GM12878 (cell line): ENCODE measurements at regions not wholly inside any gene's neighbourhood (a gene's known extent, or its start where the extent isn't known, plus 50 kb on each side); places are given as distances from the start of the nearest gene placed in this dataset.

ENCODE experiments used
- ATAC-seq: fragments of 200-7000 bp; cut with Tn5 transposase; 3 replicates; pipeline ENCODE4 v1.9.1; 2020; ENCODE audit warnings: mild to moderate bottlenecking, moderate library complexity
- BruUV-seq: library from RNA; stranded (reverse); fragments of 400-500 nt; replicated peaks from 2 replicates; lab custom pipeline; 2021; lab: Mats Ljungman, UMichigan
- CTCF ChIA-PET: fragments of 300-600 bp; sonication (Branson Sonifier 250); formaldehyde crosslinking; extraction: SDS; loops from one replicate; lab custom pipeline; 2021; ENCODE audit warnings: inconsistent platforms; lab: Yijun Ruan, JAX
- POLR2A ChIA-PET: fragments of 350-600 bp; formaldehyde crosslinking; extraction: SDS; loops from one replicate; lab custom pipeline; 2021; ENCODE audit warnings: inconsistent platforms; lab: Charles Lee
- RAD21 ChIA-PET: fragments of 300-600 bp; sonication (Branson Sonifier 250); formaldehyde crosslinking; loops from one replicate; lab custom pipeline; 2023; ENCODE audit warnings: antibody characterized with exemption; ENCODE audit not compliant: unreplicated experiment; lab: Charles Lee
- SMC1A ChIA-PET: fragments of 300-600 bp; sonication (Branson Sonifier 250); formaldehyde crosslinking; loops from one replicate; lab custom pipeline; 2023; ENCODE audit not compliant: unreplicated experiment, uncharacterized antibody; lab: Charles Lee
- DNase-seq: peaks from one replicate; pipeline ENCODE4 v3.0.0-alpha.2; 2011; ENCODE audit warnings: low read depth, low spot score
- FAIRE-seq: peaks from 3 replicates; lab custom pipeline; 2011; peaks lifted over from hg19 to GRCh38; lab: Jason Lieb, UNC
- H2AFZ ChIP-seq: 2 replicates; pipeline ENCODE4 v1.6.0; 2011; ENCODE audit warnings: low read depth, low read length, control low read depth; ENCODE audit not compliant: control insufficient read depth
- H3K27ac ChIP-seq: 2 replicates; pipeline ENCODE4 v1.5.1; 2011; ENCODE audit warnings: control low read depth; ENCODE audit not compliant: control insufficient read depth, insufficient read depth
- H3K27me3 ChIP-seq, 2 experiments: replicated peaks in 1 of 2; 2 replicates each; pipeline versions ENCODE4 v1.6.0 to v1.6.1; 2011; ENCODE audit warnings: low read length in 1 of 2; ENCODE audit not compliant: control insufficient read depth in 2 of 2, insufficient read depth in 2 of 2
- H3K36me3 ChIP-seq, 2 experiments: 2 replicates each; pipeline ENCODE4 v1.5.1; 2011; ENCODE audit warnings: low read length in 1 of 2; ENCODE audit not compliant: control insufficient read depth in 2 of 2, insufficient read depth in 2 of 2
- H3K4me1 ChIP-seq: 2 replicates; pipeline ENCODE4 v1.6.1; 2011; ENCODE audit warnings: mild to moderate bottlenecking, low read length, moderate library complexity, mixed read lengths; ENCODE audit not compliant: control insufficient read depth, insufficient read depth
- H3K4me2 ChIP-seq: 2 replicates; pipeline ENCODE4 v1.6.0; 2011; ENCODE audit warnings: control low read depth; ENCODE audit not compliant: control insufficient read depth, insufficient read depth
- H3K4me3 ChIP-seq: fragments of 200-600 bp; sonication (generic); 2 replicates; pipeline ENCODE4 v1.5.1; 2016
- H3K79me2 ChIP-seq: 2 replicates; pipeline ENCODE4 v1.6.0; 2011; ENCODE audit warnings: low read length; ENCODE audit not compliant: control insufficient read depth, insufficient read depth
- H3K9ac ChIP-seq: 2 replicates; pipeline ENCODE4 v1.8.0; 2011; ENCODE audit warnings: low read length, control low read depth, mixed read lengths; ENCODE audit not compliant: control insufficient read depth, insufficient read depth
- H3K9me3 ChIP-seq: replicated peaks from 3 replicates; pipeline ENCODE4 v1.5.1; 2011; ENCODE audit warnings: mild to moderate bottlenecking, low read length; ENCODE audit not compliant: control insufficient read depth, insufficient read depth
- H4K20me1 ChIP-seq: 2 replicates; pipeline ENCODE4 v1.6.0; 2011; ENCODE audit not compliant: control insufficient read depth, insufficient read depth
- ATF3 ChIP-seq: IDR thresholded peaks from 2 replicates; pipeline ENCODE4 v1.6.1; 2011; ENCODE audit warnings: low read depth, mild to moderate bottlenecking, low read length, moderate library complexity, borderline replicate concordance; ENCODE audit errors: extremely low read depth
- ESRRA ChIP-seq: IDR thresholded peaks from 2 replicates; pipeline ENCODE4 v1.6.1; 2012; ENCODE audit warnings: mild to moderate bottlenecking, low read length, improper control_type of control experiment
- FOS ChIP-seq: IDR thresholded peaks from 3 replicates; pipeline ENCODE4 v1.6.1; 2011; ENCODE audit warnings: borderline replicate concordance; ENCODE audit not compliant: insufficient read length; ENCODE audit errors: extremely low read depth
- HDAC6 ChIP-seq: fragments of 200-600 bp; sonication (generic); IDR thresholded peaks from one replicate; pipeline ENCODE4 v1.8.0; 2017; ENCODE audit warnings: antibody characterized with exemption; ENCODE audit not compliant: unreplicated experiment
- IRF4 ChIP-seq: IDR thresholded peaks from 2 replicates; pipeline ENCODE4 v1.6.1; 2011; ENCODE audit warnings: low read depth, low read length
- MXI1 ChIP-seq: fragments of 150-350 bp; IDR thresholded peaks from 2 replicates; pipeline ENCODE4 v1.6.1; 2011; ENCODE audit warnings: low read depth, mild to moderate bottlenecking, inconsistent platforms, low read length, improper control_type of control experiment
- MYC ChIP-seq: IDR thresholded peaks from 2 replicates; pipeline ENCODE4 v1.6.1; 2011; ENCODE audit warnings: mild to moderate bottlenecking, low read length, moderate library complexity, inconsistent platforms; ENCODE audit not compliant: insufficient read depth, insufficient replicate concordance, insufficient read length, severe bottlenecking
- PAX5 ChIP-seq: IDR thresholded peaks from 2 replicates; pipeline ENCODE4 v1.6.1; 2011; ENCODE audit warnings: low read depth, low read length, borderline replicate concordance
- POLR2A ChIP-seq: IDR thresholded peaks from 2 replicates; pipeline ENCODE4 v1.6.1; 2011; ENCODE audit warnings: low read depth, mild to moderate bottlenecking, low read length
- POLR2AphosphoS5 ChIP-seq: IDR thresholded peaks from 2 replicates; pipeline ENCODE4 v1.6.1; 2011; ENCODE audit warnings: mild to moderate bottlenecking, low read length, inconsistent platforms
- RELB ChIP-seq: fragments of 450-650 bp; IDR thresholded peaks from 2 replicates; pipeline ENCODE4 v1.6.1; 2017; ENCODE audit warnings: low read depth, mild to moderate bottlenecking, moderate library complexity
- STAT1 ChIP-seq: fragments of 450-650 bp; conservative IDR thresholded peaks from 2 replicates; pipeline ENCODE4 v1.6.1; 2014; ENCODE audit warnings: antibody characterized with exemption, mild to moderate bottlenecking
- TCF7 ChIP-seq: IDR thresholded peaks from 2 replicates; pipeline ENCODE4 v1.6.1; 2014; ENCODE audit warnings: antibody characterized with exemption, borderline replicate concordance
- ZNF24 ChIP-seq: fragments of 450-650 bp; IDR thresholded peaks from 2 replicates; pipeline ENCODE4 v1.6.1; 2017; ENCODE audit warnings: antibody characterized with exemption, mild to moderate bottlenecking
- ZZZ3 ChIP-seq: IDR thresholded peaks from 2 replicates; pipeline ENCODE4 v1.6.1; 2011; ENCODE audit warnings: low read depth; ENCODE audit not compliant: control insufficient read depth, insufficient read length
- WGBS: methylation state at CpG from one replicate; pipeline ENCODE4 v1.1.6; 2016; ENCODE audit warnings: low lambda C conversion rate; ENCODE audit not compliant: insufficient replicate concordance, insufficient coverage; ENCODE audit errors: missing lambda C conversion rate; 5-methylcytosine and 5-hydroxymethylcytosine counted together
- in situ Hi-C: fragments of 300-500 bp; cut with MboI; formaldehyde crosslinking; loops from 9 replicates; pipeline ENCODE4 v1.14.3; 2018; ENCODE audit warnings: mixed read lengths
- intact Hi-C: fragments of 100-400 bp; cut with micrococcal nuclease; formaldehyde crosslinking; loops from one replicate; pipeline ENCODE4 v1.14.2; 2022; ENCODE audit not compliant: unreplicated experiment

- ATAC-seq, result no peak
Observed at GRCh38 chr19:20422216-20423205, 143.1 kb downstream of the ZNF737 start.

More at GRCh38 chr19:20422216-20423205, 143.1 kb downstream of the ZNF737 start:
- H3K79me2 ChIP-seq, result no peaks in the 10 kb centered on the region; the same call in 1 of the 2 replicates
- H3K9ac ChIP-seq, result no peak overlapping the region
- TF ChIP-seq ESRRA (no peak), PAX5 (no peak), STAT1 (no peak), TCF7 (no peak), ZNF24 (no peak), POLR2AphosphoS5 (no peak), MXI1 (no peak), MYC (no peak), POLR2A (no peak), ZZZ3 (no peak), RELB (no peak), ATF3 (no peak), FOS (no peak), HDAC6 (no peak), IRF4 (no peak)
- TF ChIP-seq, all 136 proteins: peak for 0
- DNase-seq (no peak), FAIRE-seq (no peak)
- Histone ChIP-seq H3K27ac (no peak overlapping the region), H4K20me1 (no peaks in the 10 kb centered on the region), H3K4me2 (no peak overlapping the region), H2AFZ (no peak overlapping the region), H3K9me3 (no peaks in the 10 kb centered on the region; the same call in 2 of the 3 replicates), H3K4me3 (no peak overlapping the region), H3K4me1 (no peaks in the 10 kb centered on the region), H3K36me3 (no peaks in the 10 kb centered on the region), H3K27me3 (no peaks in the 10 kb centered on the region)
- POLR2A ChIA-PET, result interaction anchor here (0.9 kb wide), 1 partner anchor 143 kb away, joined by 3 read pairs; no protein-coding TSS in a partner anchor
- intact Hi-C loops, result no loop called here
- no TSS peak for BruUV-seq
- WGBS, result 96% methylated on average over 21 of the region's 22 CpGs
- RAD21 ChIA-PET, result no interaction called here
- in situ Hi-C loops, result loop anchor here (25.0 kb wide), 1 partner anchor 885 kb away; the partner anchor contains the start of genes CILP2 and YJEFN3
- SMC1A ChIA-PET, result interaction anchor here (0.9 to 1.2 kb wide), 3 partner anchors 9 to 22 kb away, joined by 3 read pairs; no protein-coding TSS in a partner anchor
- CTCF ChIA-PET, result no interaction called here
